ENCODE measurements at regions not wholly inside any gene's neighbourhood (a gene's known extent, or its start where the extent isn't known, plus 50 kb on each side); places are given as distances from the start of the nearest gene placed in this dataset.

GRCh38 chr2:120551522-120551921, 184.1 kb upstream of the GLI2 start:
- no peak for ATAC-seq
- no peak overlapping the region for H3K4me2 ChIP-seq
- no peak for TF ChIP-seq EZH2phosphoT487 (IDR thresholded peaks at IDR 0.05; ENCODE audit: unreplicated experiment)
- no peak for TF ChIP-seq ZNF114 (CRISPR knock-in tag; IDR thresholded peaks at IDR 0.05)
- TF ChIP-seq ETS1 (IDR thresholded peaks at IDR 0.05) = no peak
- TF ChIP-seq STAT1 (IDR thresholded peaks at IDR 0.05; ENCODE audit: unreplicated experiment) = no peak
- no peak for TF ChIP-seq POLR2AphosphoS5 (IDR thresholded peaks at IDR 0.05; ENCODE audit: low read depth)
- no peak for TF ChIP-seq ZNF462 (CRISPR knock-in tag; IDR thresholded peaks at IDR 0.05)
- TF ChIP-seq EZH2 (IDR thresholded peaks at IDR 0.05; ENCODE audit: low read depth, unreplicated experiment) = no peak
- TF ChIP-seq NANOG (IDR thresholded peaks at IDR 0.05; ENCODE audit: borderline replicate concordance) = no peak
- TF ChIP-seq JUNB (IDR thresholded peaks at IDR 0.05; ENCODE audit: unreplicated experiment) = no peak
- no peak for TF ChIP-seq CREB1 (CRISPR knock-in tag; IDR thresholded peaks at IDR 0.05; ENCODE audit: low read depth)
- TF ChIP-seq REST (IDR thresholded peaks at IDR 0.05; ENCODE audit: unreplicated experiment) = no peak
- TF ChIP-seq CTCF (conservative IDR thresholded peaks at IDR 0.05; ENCODE audit: low read depth in 2 of 2) = no peak
- TF ChIP-seq ZNF331 (CRISPR knock-in tag; IDR thresholded peaks at IDR 0.05; ENCODE audit: low read depth) = no peak

More at GRCh38 chr2:120551522-120551921, 184.1 kb upstream of the GLI2 start:
- Mint-ChIP-seq H3K36me3 (ENCODE audit: low read depth) (no peaks in the 10 kb centered on the region), H3K27me3 (ENCODE audit: insufficient read depth, low read depth, poor library complexity) (peaks cover 24% of the 10 kb centered on the region), H3K4me3 (no peak overlapping the region), H3K27ac (no peak overlapping the region), H3K4me1 (peaks cover 3% of the 10 kb centered on the region; the same call in 2 of the 3 replicates), H3K9me3 (no peaks in the 10 kb centered on the region)
- no peaks in the 10 kb centered on the region for H3K36me3 ChIP-seq (ENCODE audit: insufficient read depth)
- H3K27me3 ChIP-seq (ENCODE audit: insufficient read depth) = peaks cover 26% of the 10 kb centered on the region
- H3K9me2 ChIP-seq (ENCODE audit: insufficient read depth) = no peaks in the 10 kb centered on the region
- no peaks in the 10 kb centered on the region for H3F3A ChIP-seq (replicated peaks; ENCODE audit: low read depth)
- no peak overlapping the region for H2AFZ ChIP-seq
- no peak overlapping the region for H3K27ac ChIP-seq (ENCODE audit: low read depth)
- H3K4me1 ChIP-seq (ENCODE audit: insufficient read depth) = 0 out of 2 replicates have a peak, but pooled peaks cover 6% of the 10 kb centered on the region
- DNase-seq (ENCODE audit: low spot score) = no peak
- H3K79me2 ChIP-seq (replicated peaks; ENCODE audit: insufficient read depth) = no peaks in the 10 kb centered on the region
- H4K20me1 ChIP-seq (replicated peaks; ENCODE audit: insufficient read depth) = no peaks in the 10 kb centered on the region
- H3K4me3 ChIP-seq = no peak overlapping the region
